ENCODE measurements at regions not wholly inside any gene's neighbourhood (a gene's known extent, or its start where the extent isn't known, plus 50 kb on each side); places are given as distances from the start of the nearest gene placed in this dataset.

DNA sequence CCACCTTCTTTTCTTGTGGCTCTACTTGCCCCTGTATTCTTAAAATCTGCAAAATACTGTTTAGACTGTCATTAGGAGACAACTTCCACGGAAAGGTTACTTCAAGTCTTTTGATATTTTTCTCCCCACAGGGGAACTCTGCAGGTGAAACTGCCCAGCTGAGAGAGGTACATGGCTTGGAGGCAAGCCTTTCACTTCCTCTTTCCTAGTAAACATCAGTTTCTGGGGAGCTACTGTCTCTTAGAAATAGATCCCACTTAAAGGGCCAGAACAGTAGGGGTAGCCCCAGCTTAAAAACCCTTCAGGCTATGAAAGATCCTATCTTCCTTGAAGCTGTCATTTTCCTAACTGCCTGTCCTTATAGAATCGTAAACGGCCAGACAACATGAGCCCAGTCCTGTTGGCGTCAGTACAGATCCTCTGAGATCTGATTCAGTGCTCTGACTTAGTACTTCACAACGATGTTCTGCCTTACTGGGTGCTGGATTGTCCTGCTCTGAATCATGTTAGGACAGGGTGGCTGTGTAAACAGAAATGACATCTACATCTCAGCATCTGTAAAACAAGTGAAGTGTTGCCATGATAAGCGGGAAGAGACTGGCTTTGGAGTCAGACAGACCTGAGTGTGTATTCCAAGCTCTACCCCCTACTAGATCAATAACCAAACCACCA, 102.1 kb downstream of the ITIH6 start:
- Histone ChIP-seq H3K27me3 (no peaks in the 10 kb centered on the region), H3K27ac (no peak overlapping the region), H3K4me3 (no peak overlapping the region), H3K9me3 (no peaks in the 10 kb centered on the region), H3K4me1 (no peaks in the 10 kb centered on the region), H3K36me3 (no peaks in the 10 kb centered on the region)
- WGBS = 56% methylated on average over 6 of the region's 6 CpGs
- DNase-seq (ENCODE audit: low spot score in 2 of 2) = no peak
- TF ChIP-seq, protein P1, sequence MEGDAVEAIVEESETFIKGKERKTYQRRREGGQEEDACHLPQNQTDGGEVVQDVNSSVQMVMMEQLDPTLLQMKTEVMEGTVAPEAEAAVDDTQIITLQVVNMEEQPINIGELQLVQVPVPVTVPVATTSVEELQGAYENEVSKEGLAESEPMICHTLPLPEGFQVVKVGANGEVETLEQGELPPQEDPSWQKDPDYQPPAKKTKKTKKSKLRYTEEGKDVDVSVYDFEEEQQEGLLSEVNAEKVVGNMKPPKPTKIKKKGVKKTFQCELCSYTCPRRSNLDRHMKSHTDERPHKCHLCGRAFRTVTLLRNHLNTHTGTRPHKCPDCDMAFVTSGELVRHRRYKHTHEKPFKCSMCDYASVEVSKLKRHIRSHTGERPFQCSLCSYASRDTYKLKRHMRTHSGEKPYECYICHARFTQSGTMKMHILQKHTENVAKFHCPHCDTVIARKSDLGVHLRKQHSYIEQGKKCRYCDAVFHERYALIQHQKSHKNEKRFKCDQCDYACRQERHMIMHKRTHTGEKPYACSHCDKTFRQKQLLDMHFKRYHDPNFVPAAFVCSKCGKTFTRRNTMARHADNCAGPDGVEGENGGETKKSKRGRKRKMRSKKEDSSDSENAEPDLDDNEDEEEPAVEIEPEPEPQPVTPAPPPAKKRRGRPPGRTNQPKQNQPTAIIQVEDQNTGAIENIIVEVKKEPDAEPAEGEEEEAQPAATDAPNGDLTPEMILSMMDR (IDR thresholded peaks at IDR 0.05) = no peak
- TF ChIP-seq EP300 (IDR thresholded peaks at IDR 0.05) (no peak), POLR2A (IDR thresholded peaks at IDR 0.05) (no peak), POLR2AphosphoS5 (IDR thresholded peaks at IDR 0.05) (no peak)
